ENCODE measurements at regions not wholly inside any gene's neighbourhood (a gene's known extent, or its start where the extent isn't known, plus 50 kb on each side); places are given as distances from the start of the nearest gene placed in this dataset.

- no peak for TF ChIP-seq CTCF (IDR thresholded peaks at IDR 0.05; ENCODE audit: low read depth, low read length, poor library complexity, severe bottlenecking)
- TF ChIP-seq EZH2phosphoT487 (IDR thresholded peaks at IDR 0.05; ENCODE audit: borderline replicate concordance, low read length) = no peak
These were observed 204.2 kb upstream of the RRP15 start for GRCh38 chr1:218080863-218081262.
